Posterior vena cava (tissue), 2 donors: ENCODE measurements at regions not wholly inside any gene's neighbourhood (a gene's known extent, or its start where the extent isn't known, plus 50 kb on each side); places are given as distances from the start of the nearest gene placed in this dataset.

Experiments used
- DNase-seq: peaks from one replicate; pipeline ENCODE4 v3.0.0-alpha.2; 2020; ENCODE audit warnings: low spot score
- intact Hi-C, 2 donors: fragments of 100-400 bp; cut with DNase I; formaldehyde crosslinking; loops; one replicate each; pipeline versions ENCODE4 v1.14.1 to v1.14.2; 2022 to 2023
- donor health status: DM: yes; HTN: yes; CAD: no.
- donor health status: DM: yes; HTN: yes; CAD: no.

DNA sequence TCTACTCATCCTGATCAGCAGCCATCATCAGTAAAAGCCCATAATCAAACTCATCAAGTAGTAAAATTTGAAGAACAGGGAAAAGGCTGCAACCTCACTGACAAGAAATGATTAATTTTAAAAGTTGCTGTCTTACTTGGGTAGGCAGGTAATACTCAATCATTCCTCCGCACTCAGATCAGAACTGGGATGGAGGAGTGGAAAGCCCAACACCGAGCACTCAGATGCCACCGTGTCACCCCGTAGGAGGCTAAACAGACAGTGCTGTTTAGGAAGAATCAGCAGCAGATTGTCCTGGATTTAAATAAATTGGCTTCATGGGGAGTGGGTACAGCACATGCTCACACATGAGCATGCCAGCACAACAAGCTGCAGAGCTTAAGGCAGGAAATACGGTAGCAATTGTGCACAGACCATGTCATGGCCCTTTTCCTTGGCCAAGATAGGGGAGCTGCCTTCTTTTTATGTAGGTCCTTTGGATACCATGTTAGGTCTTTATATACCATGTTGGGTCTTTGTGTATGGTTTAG is 92.6 kb upstream of the CDH6 start:
- DNase-seq, result no peak
- intact Hi-C loops, result no loop called here

DNA sequence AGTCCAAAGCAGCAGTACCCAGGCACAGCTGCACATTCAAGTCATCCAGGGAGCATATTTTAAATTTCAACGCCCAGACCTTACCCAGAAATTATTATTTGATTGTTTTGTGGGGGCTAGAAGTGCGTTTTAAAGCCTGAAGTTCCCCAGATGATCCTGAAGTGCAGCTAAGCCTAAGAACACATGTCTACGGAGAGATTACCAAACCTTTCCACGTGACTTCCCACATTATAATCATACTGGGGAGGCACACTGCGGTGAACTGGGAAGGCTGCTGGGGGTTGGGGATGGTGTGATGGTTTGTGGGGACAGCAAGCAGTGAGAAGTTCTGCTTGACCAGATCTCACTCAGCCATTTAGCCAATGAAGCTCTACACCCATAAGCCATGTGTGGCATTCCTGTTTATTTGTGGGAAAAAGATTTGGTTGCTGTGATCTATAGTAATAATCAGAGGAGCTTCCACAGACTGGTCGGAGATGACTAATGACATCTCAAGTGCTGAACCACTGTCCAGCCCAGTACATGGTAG is 93.4 kb upstream of the CDH6 start:
- intact Hi-C loops, result no loop called here
- no peak for DNase-seq

DNA sequence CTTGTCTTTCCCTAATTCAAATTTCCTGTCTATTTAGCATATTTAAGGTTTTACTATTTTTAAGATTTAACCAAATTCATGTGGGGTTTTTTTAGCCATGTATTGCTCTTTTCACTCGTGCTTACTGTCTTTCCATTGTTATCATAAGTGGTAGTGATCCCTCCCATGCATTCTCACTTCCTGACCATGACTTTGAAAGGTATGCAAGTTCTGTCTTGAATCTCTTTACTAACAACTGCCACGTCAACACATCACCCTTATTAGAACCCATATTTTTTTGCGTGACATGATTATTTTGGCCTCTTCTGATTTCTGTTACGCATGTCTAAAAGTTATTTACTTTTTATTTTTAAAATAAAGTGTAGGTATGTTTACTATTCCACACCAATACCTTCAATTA is 94.7 kb upstream of the CDH6 start:
- intact Hi-C loops, result no loop called here

DNA sequence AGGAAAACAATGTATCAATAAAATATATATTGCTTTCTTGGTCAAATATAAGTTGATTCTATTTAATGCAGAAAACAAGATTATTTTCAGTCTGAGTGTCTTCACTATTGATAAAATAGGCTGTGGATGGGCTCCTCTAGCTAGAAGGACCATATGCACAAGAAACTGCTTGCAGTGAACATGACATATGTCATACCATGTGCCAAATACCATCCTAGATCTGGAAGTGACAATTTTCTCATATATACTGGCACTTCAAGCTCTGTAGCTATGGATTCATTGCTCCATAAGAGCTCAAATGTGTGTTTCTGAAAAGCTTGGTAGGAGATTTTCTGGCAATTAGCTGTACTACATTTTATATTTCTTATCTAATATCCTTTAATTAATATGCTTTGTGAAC is 95.6 kb upstream of the CDH6 start:
- intact Hi-C loops, result no loop called here
- no peak for DNase-seq

More for the DNA sequence above, 94.7 kb upstream of the CDH6 start:
- no peak for DNase-seq

- intact Hi-C loops, result no loop called here
- no peak for DNase-seq
Observed at GRCh38 chr5:31096238-31096865, 97.1 kb upstream of the CDH6 start.

DNA sequence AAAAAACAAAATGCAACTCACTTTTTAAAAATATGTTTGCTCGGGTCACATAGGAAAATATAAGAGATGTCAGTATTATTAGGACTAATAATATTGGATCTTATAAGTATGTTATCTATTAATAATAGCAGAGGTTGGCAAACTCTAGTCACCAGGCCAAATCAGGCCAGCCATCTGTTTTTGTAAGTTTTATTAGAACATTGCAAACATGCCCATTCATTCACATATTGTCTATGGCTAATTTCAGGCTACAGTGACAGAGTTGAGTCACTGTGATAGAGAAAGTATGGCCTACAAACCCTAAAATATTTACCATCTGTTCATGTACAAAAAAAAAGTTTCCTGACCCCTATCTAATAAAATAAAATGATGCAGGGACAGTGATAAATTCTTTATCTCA is 97.7 kb upstream of the CDH6 start:
- intact Hi-C loops, result no loop called here
- DNase-seq, result no peak

DNA sequence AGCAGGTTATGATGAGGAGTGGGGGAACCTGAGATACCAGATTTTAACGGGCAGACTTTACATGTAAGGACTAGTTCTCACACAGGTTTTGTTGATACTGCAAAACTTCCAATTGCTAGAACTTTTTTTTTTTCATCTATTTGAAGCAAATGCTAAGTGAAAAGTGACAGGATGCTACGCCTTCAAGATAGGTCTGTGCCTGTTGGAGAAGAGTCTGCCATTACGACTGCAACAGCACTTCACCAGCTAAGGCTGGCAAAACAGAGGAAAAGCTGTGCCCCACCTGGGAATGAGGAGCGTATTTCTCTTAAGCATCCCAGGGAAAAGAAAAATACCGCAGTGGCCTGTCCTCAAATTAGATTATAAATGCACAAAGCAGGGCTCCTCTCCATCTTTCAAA is 102.0 kb upstream of the CDH6 start:
- DNase-seq, result no peak
- intact Hi-C loops, result loop anchor here in 1 of 2 donors (1.0 kb wide), 1 partner anchor 30 kb away; no protein-coding TSS in a partner anchor

- DNase-seq, result no peak
- intact Hi-C loops, result no loop called here
Observed at GRCh38 chr5:31090467-31090866, 103.0 kb upstream of the CDH6 start.

- no peak for DNase-seq
- intact Hi-C loops, result no loop called here
Observed at GRCh38 chr5:31086839-31087415, 106.6 kb upstream of the CDH6 start.

GRCh38 chr5:31084871-31085270 is 108.6 kb upstream of the CDH6 start:
- no peak for DNase-seq
- intact Hi-C loops, result no loop called here

DNA sequence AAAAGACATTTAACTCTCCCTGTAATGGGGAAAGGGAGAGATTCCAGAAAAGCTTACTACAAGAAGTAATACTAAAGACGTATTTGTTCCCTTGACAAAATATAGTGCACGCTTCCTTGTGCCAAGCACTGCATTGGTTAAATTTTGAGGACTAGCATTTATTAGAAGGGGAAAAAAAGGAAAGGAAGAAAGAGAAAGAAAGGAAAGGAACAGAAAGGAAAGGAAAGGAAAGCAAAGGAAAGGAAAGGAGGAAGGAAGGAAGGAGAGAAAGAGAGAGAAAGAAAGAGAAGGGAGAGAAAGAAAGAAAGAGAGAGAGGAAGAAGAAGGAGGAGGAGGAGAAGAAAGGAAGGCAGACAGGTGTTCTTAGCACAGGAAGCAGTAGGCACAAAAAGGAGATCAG is 110.1 kb upstream of the CDH6 start:
- DNase-seq, result no peak
- intact Hi-C loops, result no loop called here

DNA sequence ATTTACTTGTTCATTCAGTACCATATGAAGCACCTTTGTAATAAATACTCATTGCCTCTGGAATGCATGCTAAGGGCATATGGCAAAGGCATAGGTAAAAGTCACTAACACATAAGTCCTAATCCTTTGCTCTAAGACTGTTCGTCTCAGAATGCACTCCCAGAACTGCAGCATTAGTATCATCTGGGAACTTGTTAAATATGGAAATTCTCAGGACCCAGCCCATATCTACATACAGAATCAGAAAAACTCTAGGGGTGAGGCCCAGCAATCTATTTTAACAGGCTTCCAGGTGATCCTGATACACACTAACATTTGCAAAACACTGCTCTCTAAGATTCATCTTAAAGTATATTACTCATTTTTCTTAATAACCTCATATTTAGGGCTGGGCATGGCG is 113.8 kb upstream of the CDH6 start:
- intact Hi-C loops, result no loop called here

GRCh38 chr5:31078956-31079355 is 114.5 kb upstream of the CDH6 start:
- intact Hi-C loops, result no loop called here
- DNase-seq, result no peak

More for the DNA sequence above, 113.8 kb upstream of the CDH6 start:
- no peak for DNase-seq

GRCh38 chr5:31075981-31076380 is 117.5 kb upstream of the CDH6 start:
- intact Hi-C loops, result no loop called here

GRCh38 chr5:31068287-31068686 is 125.2 kb upstream of the CDH6 start:
- DNase-seq, result no peak
- intact Hi-C loops, result no loop called here

More at GRCh38 chr5:31075981-31076380, 117.5 kb upstream of the CDH6 start:
- DNase-seq, result no peak

DNA sequence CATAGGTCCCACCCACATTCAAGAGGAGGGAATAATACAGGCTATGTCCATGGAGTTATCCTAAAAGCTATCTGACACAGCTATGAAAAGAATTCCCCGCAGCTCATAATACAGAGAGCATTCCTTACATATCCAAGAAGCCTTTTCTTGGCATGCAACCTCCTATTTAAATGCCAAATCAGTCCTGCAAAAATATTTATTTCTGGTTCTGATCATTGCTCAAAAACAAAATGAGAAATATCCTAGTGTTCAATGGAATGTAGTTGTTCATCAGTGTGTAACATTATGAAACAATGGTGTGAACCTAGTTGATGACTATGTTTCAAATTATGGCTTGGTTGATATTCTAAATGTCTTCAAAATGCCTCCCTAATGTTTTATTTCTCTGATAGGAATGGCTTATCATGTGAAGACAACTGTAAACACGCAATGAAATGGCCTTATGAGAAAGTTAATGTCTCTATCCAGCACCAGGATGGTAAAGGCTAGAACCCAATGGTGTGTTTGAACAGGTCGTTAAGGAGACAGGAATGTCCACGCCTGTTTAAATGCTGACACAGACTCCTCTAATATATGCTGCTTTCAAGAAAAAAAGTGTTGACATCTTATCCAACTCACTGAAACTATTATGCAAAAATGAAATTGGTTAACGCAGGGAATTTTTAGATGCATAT is 126.7 kb upstream of the CDH6 start:
- DNase-seq, result no peak
- intact Hi-C loops, result no loop called here

DNA sequence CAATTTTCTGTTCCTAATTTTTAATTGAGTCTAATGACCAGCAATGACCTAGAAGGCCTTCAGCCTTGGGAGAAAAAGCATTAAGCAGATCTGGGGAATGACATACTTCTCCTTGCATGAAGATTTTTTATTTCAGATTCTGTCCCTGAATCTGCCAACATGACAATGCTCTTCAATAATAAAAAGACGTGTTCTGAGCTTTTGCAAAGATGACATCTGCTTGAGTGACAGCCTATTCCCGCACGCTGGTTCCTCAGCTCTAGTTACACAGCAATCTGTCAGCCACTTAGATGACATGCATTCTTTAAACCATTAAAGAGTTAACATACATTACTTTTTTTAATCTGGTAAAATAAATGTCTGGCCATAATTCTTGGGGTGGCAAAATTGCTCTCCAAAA is 129.3 kb upstream of the CDH6 start:
- DNase-seq, result no peak
- intact Hi-C loops, result no loop called here

DNA sequence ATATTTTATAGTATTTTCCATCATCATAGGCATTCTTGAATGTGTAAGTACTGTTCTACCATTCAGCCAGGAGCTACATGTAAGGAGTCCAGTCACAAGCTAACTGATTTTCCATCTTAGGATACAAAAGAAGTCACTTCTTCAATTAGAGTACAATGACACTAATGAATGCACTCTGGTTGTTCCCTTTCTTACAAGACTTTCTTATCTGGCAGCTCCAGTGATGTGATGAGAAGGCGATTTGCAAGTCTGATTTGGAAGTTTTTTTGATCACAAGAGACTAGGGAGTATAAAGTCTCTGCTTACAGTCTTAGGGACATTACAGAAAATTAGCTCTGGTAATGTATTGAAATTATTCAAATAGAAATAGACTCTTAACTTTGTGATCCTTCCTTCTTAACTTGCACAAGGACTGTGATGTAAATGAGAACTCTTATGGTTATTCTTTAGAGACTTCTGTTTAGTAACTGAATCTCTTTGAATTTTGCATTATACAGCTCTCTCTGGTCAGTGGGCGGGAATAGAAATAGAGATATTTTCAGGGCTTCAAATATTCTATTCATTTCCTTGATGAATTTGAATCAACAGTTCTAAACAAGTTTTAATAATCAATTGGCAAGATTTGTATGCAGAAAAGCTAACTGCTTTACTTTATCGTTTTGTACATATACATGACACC is 130.4 kb upstream of the CDH6 start:
- no peak for DNase-seq
- intact Hi-C loops, result no loop called here

- intact Hi-C loops, result no loop called here
- no peak for DNase-seq
Observed at GRCh38 chr5:31059889-31060288, 133.6 kb upstream of the CDH6 start.

DNA sequence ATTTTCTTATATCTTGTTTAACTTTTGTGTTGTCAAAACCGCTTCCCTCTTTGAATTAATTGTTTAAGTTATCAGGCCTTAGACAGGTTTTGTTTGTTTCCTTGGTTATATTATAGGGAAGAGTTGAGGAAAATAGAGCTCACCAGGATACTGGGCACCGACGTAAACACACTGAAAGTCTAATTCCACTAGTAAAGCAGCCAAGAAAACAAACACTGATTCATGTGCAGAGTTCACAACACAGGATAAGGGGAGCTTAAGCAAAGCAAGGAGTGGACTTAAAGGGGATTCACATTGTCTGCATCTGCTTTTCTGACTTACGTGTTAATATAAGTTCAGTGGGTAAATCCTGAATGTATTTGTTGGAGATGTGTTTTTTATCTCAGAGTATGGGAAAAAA is 139.0 kb upstream of the CDH6 start:
- no peak for DNase-seq
- intact Hi-C loops, result no loop called here
